ENCODE measurements at regions not wholly inside any gene's neighbourhood (a gene's known extent, or its start where the extent isn't known, plus 50 kb on each side); places are given as distances from the start of the nearest gene placed in this dataset.

DNA sequence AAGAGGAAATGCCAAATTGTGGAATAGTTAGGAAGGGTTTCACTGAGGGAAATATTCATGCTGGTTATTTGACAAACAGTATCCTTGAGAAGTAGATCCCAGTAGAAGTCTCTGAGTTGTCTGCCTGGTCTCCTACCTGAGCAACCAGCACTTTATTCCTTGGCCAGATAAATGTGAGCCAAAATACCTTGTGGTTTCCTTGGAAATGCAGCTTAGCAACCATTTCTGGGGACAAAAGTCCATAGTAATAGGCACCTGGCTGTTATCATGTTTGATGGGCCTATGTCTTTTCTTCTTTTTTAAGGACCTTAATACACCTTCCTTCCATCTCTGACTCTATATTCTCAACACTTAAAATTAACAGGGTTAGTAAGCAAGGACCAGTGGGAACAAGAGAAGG, 217.1 kb upstream of the MARCKS start:
- TF ChIP-seq, protein P1, sequence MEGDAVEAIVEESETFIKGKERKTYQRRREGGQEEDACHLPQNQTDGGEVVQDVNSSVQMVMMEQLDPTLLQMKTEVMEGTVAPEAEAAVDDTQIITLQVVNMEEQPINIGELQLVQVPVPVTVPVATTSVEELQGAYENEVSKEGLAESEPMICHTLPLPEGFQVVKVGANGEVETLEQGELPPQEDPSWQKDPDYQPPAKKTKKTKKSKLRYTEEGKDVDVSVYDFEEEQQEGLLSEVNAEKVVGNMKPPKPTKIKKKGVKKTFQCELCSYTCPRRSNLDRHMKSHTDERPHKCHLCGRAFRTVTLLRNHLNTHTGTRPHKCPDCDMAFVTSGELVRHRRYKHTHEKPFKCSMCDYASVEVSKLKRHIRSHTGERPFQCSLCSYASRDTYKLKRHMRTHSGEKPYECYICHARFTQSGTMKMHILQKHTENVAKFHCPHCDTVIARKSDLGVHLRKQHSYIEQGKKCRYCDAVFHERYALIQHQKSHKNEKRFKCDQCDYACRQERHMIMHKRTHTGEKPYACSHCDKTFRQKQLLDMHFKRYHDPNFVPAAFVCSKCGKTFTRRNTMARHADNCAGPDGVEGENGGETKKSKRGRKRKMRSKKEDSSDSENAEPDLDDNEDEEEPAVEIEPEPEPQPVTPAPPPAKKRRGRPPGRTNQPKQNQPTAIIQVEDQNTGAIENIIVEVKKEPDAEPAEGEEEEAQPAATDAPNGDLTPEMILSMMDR (IDR thresholded peaks at IDR 0.05; ENCODE audit: extremely low read depth, insufficient read depth, missing control alignments), result no peak
- no peak for DNase-seq (ENCODE audit: low spot score)
- in situ Hi-C loops (cut with MboI; ENCODE audit: low pct_unique_long_range_greater_than_20kb, low sequenced_read_pairs, unreplicated experiment), result no loop called here

DNA sequence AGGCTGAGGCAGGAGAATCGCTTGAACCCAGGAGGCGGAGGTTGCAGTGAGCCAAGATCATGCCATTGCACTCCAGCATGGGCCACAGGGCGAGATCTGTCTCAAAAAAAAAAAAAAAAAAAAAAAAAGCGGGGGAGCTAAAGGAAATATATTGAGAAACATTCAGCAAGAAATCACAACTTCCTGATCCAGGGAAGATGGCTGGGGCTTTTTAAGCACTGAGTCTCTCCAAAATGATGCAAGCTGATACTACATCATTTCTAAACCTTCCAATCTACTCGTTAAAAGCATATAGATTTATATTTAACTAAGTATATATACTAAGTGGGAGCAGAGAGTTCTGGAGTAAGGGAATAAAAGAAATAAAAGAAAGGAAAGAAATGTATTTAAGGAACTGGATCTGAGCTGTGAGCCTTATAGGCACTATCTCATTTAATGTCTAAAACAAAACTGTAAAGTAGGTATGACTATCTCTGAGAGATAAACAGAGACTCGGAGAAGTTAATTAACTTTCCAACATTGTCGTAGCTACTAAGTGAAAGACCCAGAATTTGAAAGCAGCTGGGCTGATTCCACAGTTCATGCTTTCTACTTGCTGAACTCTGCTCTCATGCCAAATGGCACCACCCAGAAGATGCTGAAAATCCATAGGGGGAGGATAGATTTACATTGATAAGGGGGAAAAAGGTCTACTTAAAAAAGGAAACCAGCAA, 215.0 kb upstream of the MARCKS start:
- DNase-seq (ENCODE audit: low spot score), result no peak
- TF ChIP-seq, protein P1 (IDR thresholded peaks at IDR 0.05; ENCODE audit: extremely low read depth, insufficient read depth, missing control alignments), result no peak
- in situ Hi-C loops (cut with MboI; ENCODE audit: low pct_unique_long_range_greater_than_20kb, low sequenced_read_pairs, unreplicated experiment), result no loop called here

DNA sequence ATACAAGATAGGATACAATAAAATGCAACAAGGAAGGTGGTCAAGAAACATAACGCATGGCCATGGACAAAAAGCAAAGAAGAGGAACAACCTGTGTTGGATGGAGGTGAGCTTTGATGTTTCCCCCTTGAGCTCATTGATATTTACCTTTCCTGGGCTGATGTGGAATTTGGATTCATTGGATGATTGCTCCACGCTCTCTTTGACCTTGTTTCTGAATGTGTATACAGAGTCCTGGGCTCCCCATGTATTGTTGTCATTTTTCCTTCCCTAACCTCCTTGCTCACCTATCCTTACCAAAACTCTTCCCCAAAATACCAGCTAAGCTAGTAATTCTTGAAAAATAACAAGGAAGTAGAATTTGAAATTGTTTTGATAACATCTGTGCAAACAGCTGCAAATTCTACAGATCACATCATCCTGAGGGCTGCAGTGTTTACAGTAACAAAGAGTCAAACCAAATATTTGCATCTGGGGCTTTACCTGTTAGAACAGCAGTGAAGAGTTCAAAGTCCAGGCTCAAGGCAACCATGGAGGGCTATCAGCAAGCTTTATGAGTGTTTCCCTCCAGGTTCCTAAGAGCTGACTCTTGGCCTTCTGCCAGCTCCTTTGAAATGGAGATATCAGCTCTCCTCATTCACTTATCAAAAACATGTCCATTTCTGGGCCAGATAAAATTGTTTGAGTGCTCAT, 214.3 kb upstream of the MARCKS start:
- TF ChIP-seq, protein P1 (IDR thresholded peaks at IDR 0.05; ENCODE audit: extremely low read depth, insufficient read depth, missing control alignments), result no peak
- peak; percentile 46 for DNase-seq (ENCODE audit: low spot score)
- in situ Hi-C loops (cut with MboI; ENCODE audit: low pct_unique_long_range_greater_than_20kb, low sequenced_read_pairs, unreplicated experiment), result no loop called here

DNA sequence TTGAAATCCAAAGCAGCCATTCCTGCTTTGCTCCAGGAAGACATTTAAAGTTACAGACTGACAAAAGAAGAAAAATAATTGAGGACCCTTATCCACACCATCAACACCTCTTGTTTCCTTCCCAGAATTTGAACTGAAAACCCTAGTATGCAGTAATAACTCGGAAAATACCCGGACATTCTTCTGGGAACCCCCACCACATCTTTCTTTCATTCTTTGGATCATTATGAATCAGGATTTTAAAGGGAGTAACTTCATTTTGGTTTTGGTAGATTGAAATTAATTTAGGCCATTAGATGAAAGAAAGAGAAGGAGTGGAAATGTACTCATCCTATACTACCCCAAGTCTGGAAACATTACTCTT, 213.8 kb upstream of the MARCKS start:
- in situ Hi-C loops (cut with MboI; ENCODE audit: low pct_unique_long_range_greater_than_20kb, low sequenced_read_pairs, unreplicated experiment), result no loop called here
- DNase-seq (ENCODE audit: low spot score), result no peak
- TF ChIP-seq, protein P1 (IDR thresholded peaks at IDR 0.05; ENCODE audit: extremely low read depth, insufficient read depth, missing control alignments), result no peak

DNA sequence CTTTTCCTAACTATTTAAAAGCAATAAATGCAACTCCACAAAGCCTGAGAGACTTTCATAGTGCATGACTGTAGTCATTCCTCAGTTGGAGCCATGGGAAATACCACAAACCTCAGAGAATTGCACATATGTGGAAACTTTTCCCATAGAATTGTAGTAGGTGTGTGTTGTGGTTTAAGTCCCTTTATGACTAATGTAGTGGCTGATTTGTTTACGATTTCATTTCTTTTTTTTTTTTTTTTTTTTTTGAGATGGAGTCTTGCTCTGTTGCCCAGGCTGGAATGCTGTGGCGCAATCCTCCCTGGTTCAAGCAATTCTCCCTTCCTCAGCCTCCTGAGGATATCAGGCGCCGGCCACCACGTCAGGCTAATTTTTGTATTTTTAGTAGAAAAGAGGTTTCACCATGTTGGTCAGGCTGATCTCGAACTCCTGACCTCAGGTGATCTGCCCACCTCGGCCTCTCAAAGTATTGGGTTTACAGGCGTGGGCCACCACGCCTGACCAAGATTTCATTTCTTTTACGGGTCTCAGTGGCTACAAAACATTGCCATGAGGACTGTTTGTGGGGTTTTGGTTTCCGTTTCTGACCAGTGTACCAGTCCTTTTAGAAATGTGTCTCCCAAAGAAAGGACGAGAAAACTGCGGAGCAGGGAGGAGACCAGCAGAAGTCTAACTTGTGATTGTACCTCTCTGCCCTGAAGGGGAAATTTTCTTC, 212.1 kb upstream of the MARCKS start:
- in situ Hi-C loops (cut with MboI; ENCODE audit: low pct_unique_long_range_greater_than_20kb, low sequenced_read_pairs, unreplicated experiment), result no loop called here
- TF ChIP-seq, protein P1 (IDR thresholded peaks at IDR 0.05; ENCODE audit: extremely low read depth, insufficient read depth, missing control alignments), result no peak
- no peak for DNase-seq (ENCODE audit: low spot score)

DNA sequence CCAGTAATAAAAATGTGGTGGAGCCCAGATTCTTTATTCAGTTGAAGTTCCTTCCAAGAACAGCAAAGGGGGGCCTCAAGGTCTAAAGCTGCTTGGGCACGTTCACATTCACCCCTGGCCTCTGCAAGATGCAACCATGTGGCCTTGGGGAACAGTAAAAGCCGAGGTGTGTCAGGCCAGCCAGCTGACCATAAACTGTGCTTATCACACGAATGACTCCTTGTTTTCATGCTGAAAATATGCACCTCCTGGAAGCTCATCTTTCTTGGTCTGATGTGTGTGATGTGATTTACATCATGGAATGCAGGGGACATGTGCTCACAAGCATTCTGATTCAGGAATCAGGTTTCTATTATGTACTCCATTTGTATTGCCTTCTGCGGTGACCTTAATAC, 211.6 kb upstream of the MARCKS start:
- no peak for DNase-seq (ENCODE audit: low spot score)
- in situ Hi-C loops (cut with MboI; ENCODE audit: low pct_unique_long_range_greater_than_20kb, low sequenced_read_pairs, unreplicated experiment), result no loop called here

More for the DNA sequence above, 211.6 kb upstream of the MARCKS start:
- TF ChIP-seq, protein P1 (IDR thresholded peaks at IDR 0.05; ENCODE audit: extremely low read depth, insufficient read depth, missing control alignments), result no peak
